ENCODE measurements at regions not wholly inside any gene's neighbourhood (a gene's known extent, or its start where the extent isn't known, plus 50 kb on each side); places are given as distances from the start of the nearest gene placed in this dataset.

- TF ChIP-seq CTCF (IDR thresholded peaks at IDR 0.05) (no peak), ZFX (IDR thresholded peaks at IDR 0.05; ENCODE audit: borderline replicate concordance) (no peak)
Measured at GRCh38 chrX:77200663-77201062, 246.5 kb upstream of the FGF16 start.

Measured in 22Rv1 (cell line).